ENCODE measurements at regions not wholly inside any gene's neighbourhood (a gene's known extent, or its start where the extent isn't known, plus 50 kb on each side); places are given as distances from the start of the nearest gene placed in this dataset.

GRCh38 chr16:63005356-63005755 lies 969.1 kb upstream of the CDH8 start:
- TF ChIP-seq EZH2 (IDR thresholded peaks at IDR 0.05; ENCODE audit: borderline replicate concordance, control insufficient read depth, low read depth, low read length) (no peak), NFYA (IDR thresholded peaks at IDR 0.05; ENCODE audit: borderline replicate concordance, low read depth, low read length) (no peak), CTCF (IDR thresholded peaks at IDR 0.05 in 2 of 3, conservative IDR thresholded peaks at IDR 0.05 in 1 of 3; ENCODE audit: control insufficient read depth in 2 of 3, extremely low read depth in 1 of 3, insufficient read depth in 1 of 3, low read depth in 3 of 3, low read length in 3 of 3) (no peak), CBX5 (IDR thresholded peaks at IDR 0.05; ENCODE audit: low read depth) (no peak), TAF1 (IDR thresholded peaks at IDR 0.05; ENCODE audit: borderline replicate concordance, low read depth, low read length) (no peak), YY1 (IDR thresholded peaks at IDR 0.05; ENCODE audit: low read depth, low read length) (no peak), SIX5 (IDR thresholded peaks at IDR 0.05; ENCODE audit: low read depth, low read length, severe bottlenecking) (no peak), FOXK2 (IDR thresholded peaks at IDR 0.05) (no peak), NFIC (IDR thresholded peaks at IDR 0.05; ENCODE audit: low read depth, low read length) (no peak), CHD1 (IDR thresholded peaks at IDR 0.05; ENCODE audit: low read depth, low read length) (no peak), YBX1 (IDR thresholded peaks at IDR 0.05) (no peak), NRF1 (conservative IDR thresholded peaks at IDR 0.05; ENCODE audit: low read depth, low read length) (no peak), TCF7 (IDR thresholded peaks at IDR 0.05; ENCODE audit: borderline replicate concordance) (no peak), SREBF1 (IDR thresholded peaks at IDR 0.05; ENCODE audit: low read length) (no peak)
